HCEC 1CT (cell line): ENCODE measurements at regions not wholly inside any gene's neighbourhood (a gene's known extent, or its start where the extent isn't known, plus 50 kb on each side); places are given as distances from the start of the nearest gene placed in this dataset.
A peak's percentile ranks its signal among the peaks of the same experiment; 100 is the strongest.

Experiments used
- DNase-seq: peaks from one replicate; pipeline ENCODE4 v3.0.0-alpha.2; 2017

GRCh38 chr12:58140395-58140794 lies 199.0 kb downstream of the ATP23 start:
- DNase-seq, result no peak

- DNase-seq, result no peak
Measured at GRCh38 chr12:58142991-58143390, 201.6 kb downstream of the ATP23 start.

GRCh38 chr12:58143498-58143995 lies 202.2 kb downstream of the ATP23 start:
- no peak for DNase-seq

GRCh38 chr12:58148405-58148804 lies 207.0 kb downstream of the ATP23 start:
- peak; percentile 22 for DNase-seq

- no peak for DNase-seq
Measured at GRCh38 chr12:58148976-58149375, 207.6 kb downstream of the ATP23 start.

GRCh38 chr12:58154359-58154758 lies 213.0 kb downstream of the ATP23 start:
- DNase-seq, result no peak

GRCh38 chr12:58156697-58157096 lies 215.3 kb downstream of the ATP23 start:
- DNase-seq, result no peak

GRCh38 chr12:58159941-58160340 lies 218.6 kb downstream of the ATP23 start:
- DNase-seq, result no peak

GRCh38 chr12:58161773-58162172 lies 220.4 kb downstream of the ATP23 start:
- no peak for DNase-seq

GRCh38 chr12:58163021-58163420 lies 221.7 kb downstream of the ATP23 start:
- no peak for DNase-seq

- no peak for DNase-seq
Measured at GRCh38 chr12:58166643-58167042, 225.3 kb downstream of the ATP23 start.

- DNase-seq, result no peak
Measured at GRCh38 chr12:58167622-58168021, 226.3 kb downstream of the ATP23 start.

GRCh38 chr12:58169826-58170225 lies 228.5 kb downstream of the ATP23 start:
- DNase-seq, result no peak

- no peak for DNase-seq
Measured at GRCh38 chr12:58171914-58172313, 230.5 kb downstream of the ATP23 start.

GRCh38 chr12:58172433-58173073 lies 231.2 kb downstream of the ATP23 start:
- DNase-seq, result no peak

- no peak for DNase-seq
Measured at GRCh38 chr12:58174316-58174715, 232.9 kb downstream of the ATP23 start.

GRCh38 chr12:58176296-58176869 lies 235.0 kb downstream of the ATP23 start:
- DNase-seq, result peak; percentile 50

- no peak for DNase-seq
Measured at GRCh38 chr12:58177366-58177765, 236.0 kb downstream of the ATP23 start.

- no peak for DNase-seq
Measured at GRCh38 chr12:58184212-58184611, 242.8 kb downstream of the ATP23 start.

- DNase-seq, result no peak
Measured at GRCh38 chr12:58186401-58186800, 245.0 kb downstream of the ATP23 start.

- DNase-seq, result no peak
Measured at GRCh38 chr12:58186914-58187313, 245.5 kb downstream of the ATP23 start.

GRCh38 chr12:58189030-58189429 lies 247.7 kb downstream of the ATP23 start:
- no peak for DNase-seq

- no peak for DNase-seq
Measured at GRCh38 chr12:58189893-58190292, 248.5 kb downstream of the ATP23 start.

- no peak for DNase-seq
Measured at GRCh38 chr12:58190618-58191017, 249.3 kb downstream of the ATP23 start.

GRCh38 chr12:58196971-58197370 lies 255.6 kb downstream of the ATP23 start:
- no peak for DNase-seq
